Right hindlimb (tissue), 1 donor: ENCODE measurements at regions not wholly inside any gene's neighbourhood (a gene's known extent, or its start where the extent isn't known, plus 50 kb on each side); places are given as distances from the start of the nearest gene placed in this dataset.
A peak's percentile ranks its signal among the peaks of the same experiment; 100 is the strongest.
"Not testable (repeated sequence)": the region's sequence is repeated elsewhere in the genome, so short reads cannot be mapped to it uniquely, and the experiment has no call there.

Experiments
- DNase-seq: peaks from one replicate; pipeline ENCODE4 v3.0.0-alpha.2; 2018

DNA sequence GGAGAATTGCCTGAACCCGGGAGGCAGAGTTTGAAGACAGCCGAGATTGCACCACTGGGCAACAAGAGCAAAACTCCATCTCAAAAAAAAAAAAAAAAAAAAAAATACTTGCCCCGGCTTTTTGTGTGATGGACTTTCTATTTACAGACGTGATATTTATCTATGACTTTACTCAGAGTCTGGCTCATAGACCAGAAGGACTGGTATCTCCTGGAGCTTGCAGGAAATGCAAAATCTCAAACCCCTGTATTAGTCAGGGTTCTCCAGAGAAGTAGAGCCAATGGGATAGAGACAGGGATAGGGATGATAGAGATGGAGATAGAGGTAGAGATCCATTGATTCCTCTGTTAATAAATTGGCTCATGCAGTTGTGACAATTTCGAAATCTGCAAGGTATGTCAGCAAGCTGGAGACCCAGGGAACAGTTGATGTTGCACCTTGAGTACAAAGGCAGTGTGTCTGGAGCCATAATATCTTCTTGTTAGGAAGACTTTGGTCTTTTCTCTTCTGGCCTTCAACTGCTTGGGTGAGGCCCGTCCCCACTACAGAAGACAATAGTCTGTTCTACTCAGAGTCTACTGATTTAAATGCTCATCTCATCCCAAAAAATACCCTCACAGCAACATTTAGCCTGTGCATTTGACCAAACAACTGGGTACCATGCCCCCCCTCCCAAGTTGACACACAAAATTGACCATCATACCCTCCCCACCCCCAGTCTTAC is 195.4 kb upstream of the MSX2 start:
- no peak for DNase-seq

DNA sequence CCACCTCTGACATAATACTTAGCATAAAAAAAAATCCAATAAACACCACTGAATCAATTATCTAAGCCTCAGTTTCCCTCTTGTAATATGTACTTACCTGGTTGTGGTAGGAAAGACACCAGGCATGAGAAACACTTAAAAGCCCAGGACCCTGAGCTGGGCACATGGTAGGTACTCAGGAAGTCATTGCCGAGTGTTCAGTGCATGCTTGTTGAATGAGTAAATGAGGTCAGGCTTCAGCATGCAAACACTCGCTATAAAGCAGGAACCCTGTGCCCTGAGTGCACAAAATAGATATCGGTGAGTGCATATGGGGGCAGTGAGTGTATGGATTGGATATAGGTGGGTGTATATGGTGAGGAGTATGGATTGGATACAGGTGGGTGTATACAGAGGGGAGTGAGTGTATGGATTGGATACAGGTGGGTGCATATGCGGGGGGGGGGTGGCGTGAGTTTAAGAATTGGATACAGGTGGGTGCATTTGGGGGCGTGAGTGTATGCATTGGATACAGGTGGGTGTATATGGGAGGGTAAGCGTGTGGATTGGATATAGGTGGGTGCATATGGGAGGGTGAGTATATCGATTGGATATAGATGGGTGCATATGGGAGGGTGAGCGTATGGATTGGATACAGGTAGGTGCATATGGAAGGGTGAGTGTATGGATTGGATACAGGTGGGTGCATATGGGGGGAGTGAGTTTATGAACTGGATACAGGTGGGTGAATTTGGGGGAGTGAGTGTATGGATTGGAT is 194.3 kb upstream of the MSX2 start:
- DNase-seq = no peak

DNA sequence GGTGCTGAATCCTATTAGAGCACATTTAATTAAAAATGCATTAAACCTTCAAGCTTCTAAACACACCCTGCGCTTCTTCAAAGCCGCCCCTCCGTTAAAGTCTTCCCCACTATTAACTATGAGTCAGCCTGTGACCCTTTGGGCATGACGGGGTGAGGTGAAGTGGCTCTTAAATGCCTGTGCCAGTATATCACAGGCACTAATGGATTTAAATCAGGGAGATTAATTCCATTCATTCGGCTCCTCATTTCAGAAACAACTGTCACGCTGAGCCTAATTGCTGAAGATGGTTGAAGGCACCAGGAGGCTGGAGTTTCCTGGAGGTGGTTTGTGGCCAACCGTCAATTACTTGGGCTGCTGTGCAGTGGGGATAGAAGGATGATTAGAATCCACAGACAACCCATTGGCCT is 192.6 kb upstream of the MSX2 start:
- DNase-seq = no peak

DNA sequence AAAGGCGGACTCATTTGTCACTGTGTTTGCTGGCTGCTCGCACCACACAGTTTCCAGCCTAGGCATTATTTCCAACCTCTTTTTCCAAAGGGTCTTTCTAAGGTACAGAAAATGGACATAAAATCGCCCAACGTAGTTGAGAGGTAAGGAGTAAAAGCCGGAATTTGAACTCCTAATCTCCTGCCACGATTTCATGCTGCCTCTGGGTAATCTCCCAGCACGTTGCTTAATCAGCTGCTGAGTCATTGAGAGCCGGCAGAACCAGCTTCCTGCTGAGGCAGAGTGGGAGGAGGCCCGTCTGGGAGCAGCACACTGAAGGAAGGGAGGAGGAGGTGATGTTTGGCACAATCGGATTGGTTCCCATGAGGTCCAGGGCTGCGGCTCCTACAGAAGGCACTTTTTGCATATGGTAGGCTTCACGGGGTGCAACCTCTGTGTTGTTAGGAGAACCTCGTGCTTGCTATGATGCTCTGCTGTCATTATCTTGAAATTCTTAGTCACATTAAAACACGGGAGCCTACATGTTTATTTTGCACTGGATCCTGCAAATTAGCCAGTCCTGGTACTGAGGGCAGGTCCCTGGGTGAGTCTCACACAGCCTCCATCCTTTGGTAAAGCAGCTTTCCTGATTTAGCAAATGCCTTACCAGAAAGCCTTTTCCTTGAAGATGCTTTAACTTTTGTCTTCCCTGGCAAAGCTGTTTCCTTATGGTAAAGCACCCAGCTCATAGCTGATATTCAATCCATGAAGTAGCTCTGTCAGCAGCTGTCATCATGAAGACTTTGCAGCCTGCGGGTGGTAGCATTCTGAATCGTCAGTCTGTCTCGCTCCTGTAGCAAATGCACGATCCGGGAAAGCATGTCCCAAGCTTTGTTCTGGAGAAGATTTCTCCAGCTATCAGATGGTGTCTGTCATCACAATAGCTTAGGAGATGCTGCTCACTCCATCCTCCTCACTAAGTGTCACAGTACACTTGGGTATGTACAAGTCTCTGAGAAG is 191.6 kb upstream of the MSX2 start:
- peak; percentile 38 for DNase-seq

DNA sequence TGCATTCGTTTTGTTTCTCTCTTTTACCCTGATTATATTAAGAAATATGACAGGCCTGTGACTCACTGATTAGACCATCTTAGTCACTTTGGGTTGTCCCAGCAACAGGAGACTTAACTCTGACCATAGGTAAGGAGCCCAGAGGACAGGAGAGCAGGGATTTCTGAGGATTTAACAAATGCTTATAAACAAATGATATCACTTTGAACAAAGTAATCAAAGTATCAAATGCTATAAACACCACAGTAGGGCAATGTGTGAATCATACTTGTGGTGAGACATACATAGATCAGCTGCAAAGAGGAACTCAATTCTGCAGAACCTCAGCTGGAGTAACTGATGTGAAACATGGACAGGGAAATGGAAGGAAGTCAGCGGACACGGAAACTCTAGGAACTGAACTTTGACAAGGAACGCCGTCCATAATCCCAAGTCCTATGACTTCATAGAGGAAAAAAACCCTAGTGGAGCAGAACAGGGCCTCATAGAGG is 190.6 kb upstream of the MSX2 start:
- DNase-seq = no peak

DNA sequence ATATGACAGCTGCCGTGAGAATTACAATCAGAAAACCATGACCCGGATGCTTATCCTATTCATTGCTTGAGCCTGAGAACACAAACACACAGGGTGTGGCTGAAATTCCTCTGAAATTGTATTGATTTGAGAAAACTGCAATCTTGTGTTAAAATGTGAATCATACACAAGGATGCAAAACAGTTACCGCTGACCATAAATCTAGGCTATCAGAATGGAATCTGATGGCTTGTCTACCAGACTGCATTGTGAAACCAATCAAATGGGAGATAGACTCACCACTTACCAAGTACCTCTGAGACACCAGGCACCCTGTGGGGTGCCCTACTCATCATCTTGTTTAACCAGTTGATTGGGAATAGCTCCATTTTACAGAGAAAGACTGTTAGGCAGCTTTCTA is 188.7 kb upstream of the MSX2 start:
- no peak for DNase-seq

DNA sequence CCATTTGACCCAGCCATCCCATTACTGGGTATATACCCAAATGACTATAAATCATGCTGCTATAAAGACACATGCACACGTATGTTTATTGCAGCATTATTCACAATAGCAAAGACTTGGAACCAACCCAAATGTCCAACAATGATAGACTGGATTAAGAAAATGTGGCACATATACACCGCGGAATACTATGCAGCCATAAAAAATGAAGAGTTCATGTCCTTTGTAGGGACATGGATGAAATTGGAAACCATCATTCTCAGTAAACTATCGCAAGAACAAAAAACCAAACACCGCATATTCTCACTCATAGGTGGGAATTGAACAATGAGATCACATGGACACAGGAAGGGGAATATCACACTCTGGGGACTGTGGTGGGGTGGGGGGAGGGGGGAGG is 184.6 kb upstream of the MSX2 start:
- DNase-seq = not testable (repeated sequence)

DNA sequence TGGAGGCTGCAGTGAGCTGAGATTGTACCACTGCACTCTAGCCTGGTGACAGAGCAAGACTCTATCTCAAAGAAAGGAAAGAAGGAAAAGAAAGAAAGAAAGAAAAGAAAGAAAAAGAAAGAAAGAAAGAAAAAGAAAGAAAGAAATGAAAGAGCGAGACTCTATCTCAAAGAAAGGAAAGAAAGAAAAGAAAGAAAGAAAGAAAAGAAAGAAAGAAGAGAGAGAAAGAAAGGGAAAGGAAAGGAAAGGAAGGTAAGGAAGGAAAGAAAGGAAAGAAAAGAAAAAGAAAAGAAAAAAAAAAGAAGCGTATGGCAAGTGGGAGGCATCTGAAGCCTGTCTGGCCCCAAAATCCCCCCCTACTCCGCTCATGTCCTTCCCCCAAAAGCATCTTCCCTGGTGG is 182.3 kb upstream of the MSX2 start:
- no peak for DNase-seq

DNA sequence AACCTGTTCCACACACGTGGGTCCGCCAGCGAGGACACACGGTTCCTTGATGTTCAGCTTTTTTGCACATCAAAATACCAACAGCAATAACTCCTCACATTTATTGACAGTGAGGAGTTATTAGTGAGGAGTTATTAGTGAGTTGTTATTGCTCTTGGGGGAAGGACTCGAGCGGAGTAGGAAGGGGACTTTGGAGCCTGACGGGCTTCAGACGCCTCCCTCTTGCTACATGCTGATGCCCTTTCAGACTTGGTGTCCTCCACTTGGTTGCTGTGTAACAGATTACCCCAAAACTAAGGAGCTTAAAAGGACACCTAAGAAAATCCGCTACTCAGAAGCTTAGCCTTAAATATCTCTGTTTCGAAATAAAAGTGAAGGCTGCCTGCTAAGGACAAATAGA is 181.9 kb upstream of the MSX2 start:
- no peak for DNase-seq

DNA sequence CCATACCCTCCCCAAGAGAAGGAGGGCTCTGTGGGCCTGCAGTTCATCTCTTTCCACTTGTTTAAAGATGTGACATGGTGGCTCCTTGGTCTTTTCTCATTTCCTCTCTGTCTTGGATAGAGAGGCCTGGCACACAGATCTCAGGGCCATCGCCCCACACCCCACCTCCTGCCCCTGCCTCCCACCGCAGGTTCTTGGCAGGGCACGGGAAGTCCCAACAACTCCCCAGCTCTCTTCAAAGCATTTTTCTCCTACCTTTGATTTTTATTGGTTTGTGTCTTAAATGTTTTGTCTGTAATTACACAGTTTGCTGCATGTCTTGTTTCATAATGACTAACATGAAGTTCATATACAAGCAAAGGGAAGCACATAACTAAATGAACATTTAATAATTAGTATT is 178.5 kb upstream of the MSX2 start:
- no peak for DNase-seq

DNA sequence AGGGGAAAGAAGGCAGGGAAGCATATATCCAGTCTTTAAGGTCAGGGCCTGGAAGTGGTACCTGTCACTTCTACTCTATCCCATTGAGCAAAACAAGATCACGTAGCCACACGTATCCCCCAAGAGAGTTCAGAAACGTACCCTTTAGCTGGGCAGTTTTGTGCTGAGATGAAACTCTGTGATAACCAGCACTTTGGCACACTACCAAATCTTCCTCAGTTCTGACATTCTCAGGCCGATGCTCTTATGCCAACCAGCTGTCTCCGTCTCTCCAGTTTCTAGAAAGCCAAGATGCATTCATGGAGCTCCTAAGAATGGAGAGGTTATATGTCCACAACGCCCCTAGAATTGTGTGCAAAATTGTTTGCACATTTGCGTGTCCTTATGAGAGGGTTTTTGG is 176.6 kb upstream of the MSX2 start:
- DNase-seq = no peak

DNA sequence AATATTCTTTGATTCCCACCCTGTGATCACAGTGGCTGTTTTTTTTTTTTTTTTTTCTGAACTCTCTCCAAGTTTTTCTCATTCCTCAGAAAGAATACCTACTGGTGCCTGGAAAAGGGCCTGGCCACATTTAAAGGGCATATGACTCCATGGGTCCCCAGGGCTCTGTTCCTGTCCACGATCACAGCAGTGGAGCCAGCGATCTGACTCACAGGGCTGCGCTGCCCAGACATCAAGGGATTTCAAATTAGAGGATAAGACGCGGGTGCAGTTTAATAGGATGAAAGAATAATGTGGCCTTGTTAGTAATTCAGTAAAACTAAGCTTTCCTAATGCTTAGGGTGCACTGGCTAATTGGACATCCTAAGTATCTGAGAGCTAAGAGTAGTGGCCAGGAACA is 175.1 kb upstream of the MSX2 start:
- DNase-seq = no peak

DNA sequence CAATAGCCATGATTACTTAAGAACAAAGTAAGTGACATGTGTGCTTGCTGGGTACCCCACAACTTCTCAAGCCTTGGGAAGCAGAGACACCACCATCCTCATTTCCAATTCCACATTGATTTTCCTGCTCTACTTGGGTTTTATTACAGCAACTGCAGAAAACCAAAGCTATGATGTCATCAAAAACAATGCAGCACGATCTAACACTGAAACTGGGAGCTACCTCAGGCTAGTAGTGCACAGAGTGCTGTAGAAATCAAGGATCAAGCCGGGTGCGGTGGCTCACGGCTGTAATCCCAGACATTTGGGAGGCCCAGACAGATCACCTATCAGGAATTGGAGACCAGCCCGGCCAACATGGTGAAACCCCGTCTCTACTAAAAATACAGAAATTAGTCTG is 174.4 kb upstream of the MSX2 start:
- DNase-seq = no peak

DNA sequence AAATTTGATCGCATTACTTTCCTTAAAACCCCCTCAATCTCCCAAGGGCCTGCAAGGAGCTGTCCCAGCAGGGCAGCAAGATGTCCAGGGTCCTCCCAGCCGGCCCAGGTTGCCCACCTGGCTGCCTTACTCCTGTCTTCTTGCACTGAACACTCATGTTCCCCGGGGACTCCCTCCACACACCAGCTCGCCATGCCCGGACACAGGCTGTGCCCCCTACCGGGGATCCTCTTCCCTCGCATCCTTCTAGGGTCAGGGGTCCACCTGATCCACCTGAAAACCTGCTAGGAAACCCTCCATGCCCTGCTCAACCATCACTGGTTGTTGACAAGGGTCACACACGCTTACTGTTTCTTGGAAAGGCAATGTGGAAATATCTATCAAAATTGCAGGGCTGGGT is 172.0 kb upstream of the MSX2 start:
- DNase-seq = no peak

DNA sequence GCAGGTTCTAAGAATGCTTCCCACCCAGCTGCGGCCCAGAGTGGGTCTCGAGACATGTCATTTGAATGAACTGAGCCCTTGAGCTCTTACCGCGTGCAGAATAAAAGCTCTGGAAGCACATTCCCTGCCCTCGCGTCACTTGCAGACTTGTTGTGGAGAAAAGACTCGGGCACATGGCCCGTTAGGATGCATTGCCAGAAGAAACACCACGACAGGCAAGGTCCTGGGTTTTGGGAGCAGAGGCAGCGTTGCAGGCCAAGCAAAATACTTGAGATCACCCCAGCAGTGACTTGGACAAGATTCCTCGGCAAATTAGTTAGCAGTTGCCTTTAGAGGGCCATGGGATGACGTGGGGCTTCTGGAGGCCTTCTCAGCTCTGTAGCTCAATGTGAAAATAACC is 170.8 kb upstream of the MSX2 start:
- DNase-seq = peak; percentile 61

DNA sequence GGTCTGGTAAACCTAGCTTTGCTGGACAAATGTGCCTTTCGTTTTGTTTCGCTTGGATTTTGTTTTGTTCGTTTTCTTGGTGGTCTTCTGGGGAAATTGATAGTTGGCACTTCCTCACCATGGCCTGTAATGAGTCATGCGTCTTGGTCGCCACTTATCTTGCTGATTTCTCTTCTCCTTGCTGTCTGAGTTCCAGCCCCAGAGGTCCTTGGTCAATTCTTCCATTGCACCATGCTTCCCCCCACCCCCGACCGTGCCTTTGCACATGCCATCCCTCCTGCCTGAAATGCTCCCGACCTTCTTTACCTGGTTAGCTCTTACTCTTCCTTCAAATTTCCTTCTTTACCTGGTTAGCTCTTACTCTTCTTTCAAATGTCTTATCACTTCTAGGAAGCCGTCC is 168.7 kb upstream of the MSX2 start:
- no peak for DNase-seq

DNA sequence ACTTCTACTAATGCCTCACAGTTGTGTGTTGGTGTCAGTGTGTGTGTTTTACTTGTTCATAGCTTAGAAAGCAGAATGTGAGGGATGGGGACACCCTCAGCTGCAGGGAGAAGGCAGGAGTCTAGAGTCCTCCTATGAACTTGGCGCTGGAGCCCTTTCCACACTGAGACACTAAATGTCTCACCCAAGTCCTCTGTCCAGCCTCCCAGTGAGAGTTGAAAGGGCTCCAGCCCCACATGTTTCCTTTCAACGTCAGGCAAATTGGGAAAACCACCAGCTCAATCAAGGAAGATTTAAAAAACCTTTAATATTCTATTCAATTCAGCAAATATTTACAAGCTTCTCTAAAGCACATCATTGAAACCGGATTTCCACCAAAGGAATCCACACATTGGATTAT is 167.6 kb upstream of the MSX2 start:
- DNase-seq = no peak

DNA sequence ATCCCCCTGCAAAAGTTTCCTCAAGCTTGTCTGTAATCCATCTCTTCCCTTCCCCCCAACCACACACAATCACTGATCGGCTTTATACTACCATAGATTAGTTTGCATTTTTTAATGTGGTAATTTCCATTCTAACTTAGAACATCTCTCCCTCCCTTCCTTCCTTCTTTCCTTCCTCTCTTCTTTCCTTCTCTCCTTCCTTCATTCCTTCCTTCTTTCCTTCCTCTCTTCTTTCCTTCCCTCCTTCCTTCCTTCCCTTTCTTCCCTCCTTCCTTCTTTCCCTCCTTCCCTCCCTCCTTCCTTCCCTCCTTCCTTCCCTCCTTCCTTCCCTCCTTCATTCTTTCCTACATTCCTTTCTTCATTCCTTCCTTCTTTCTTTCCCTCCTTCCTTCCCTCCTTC is 166.2 kb upstream of the MSX2 start:
- DNase-seq = no peak

DNA sequence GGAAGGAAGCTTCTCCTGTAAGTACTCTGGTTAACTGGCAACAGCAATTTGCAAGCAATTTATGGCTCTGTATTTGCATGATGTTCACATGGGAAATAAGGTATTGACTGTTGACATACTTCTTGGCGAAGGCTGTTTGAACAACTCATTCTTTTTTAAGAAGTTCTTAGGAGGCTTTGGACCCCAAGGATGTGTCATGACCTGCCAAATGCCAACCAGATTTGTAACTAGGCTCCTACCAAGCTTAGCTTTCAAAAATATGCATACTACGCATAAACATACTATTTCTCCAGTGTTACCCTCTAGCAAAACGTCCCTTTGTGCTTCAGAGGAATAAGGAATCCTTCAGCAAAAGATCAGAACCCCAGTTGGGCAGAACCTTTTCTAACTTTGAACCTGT is 165.2 kb upstream of the MSX2 start:
- DNase-seq = no peak

DNA sequence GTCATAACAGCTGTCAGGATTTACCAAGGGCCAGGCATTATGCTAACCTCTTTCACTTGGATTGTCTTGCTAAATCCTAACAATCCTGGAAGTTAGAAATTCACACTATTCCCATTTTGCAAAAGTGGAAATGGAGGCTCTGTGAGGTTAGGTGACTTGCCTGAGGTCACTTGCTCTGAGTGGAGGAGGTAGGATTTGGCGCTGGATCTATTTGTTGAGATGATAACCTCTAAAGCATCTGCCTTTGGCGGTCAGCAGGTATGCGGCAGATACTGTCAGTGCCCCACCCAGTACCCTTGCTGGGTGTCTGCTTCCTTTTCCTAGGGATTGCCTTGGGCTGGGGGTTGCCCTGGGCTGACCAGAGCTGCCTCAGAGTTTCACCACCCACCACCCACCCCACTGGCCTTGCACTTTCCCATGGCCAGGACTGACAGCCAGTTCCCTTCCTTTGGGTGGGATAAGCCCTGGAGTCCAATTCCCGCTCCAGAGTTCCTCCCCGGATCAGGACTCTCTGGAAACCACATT is 164.8 kb upstream of the MSX2 start:
- no peak for DNase-seq

DNA sequence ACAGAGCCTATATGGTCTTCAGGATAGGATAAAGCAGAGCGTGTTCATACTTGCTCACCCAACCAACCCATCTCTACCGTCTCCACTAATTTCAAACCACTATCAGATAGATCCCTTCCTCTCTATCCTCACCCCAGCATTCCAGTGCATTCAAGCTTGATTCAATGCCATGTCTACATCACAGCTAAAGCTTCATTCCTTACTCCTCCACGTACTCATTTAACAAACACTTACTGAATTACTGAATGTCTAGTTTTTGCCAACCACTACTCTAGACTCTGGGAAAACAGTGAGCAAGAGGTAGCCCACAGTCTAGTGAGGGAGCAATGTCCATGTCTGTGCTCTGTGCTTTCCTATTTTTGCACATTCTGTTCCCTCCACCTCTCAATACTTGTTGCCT is 163.5 kb upstream of the MSX2 start:
- no peak for DNase-seq

DNA sequence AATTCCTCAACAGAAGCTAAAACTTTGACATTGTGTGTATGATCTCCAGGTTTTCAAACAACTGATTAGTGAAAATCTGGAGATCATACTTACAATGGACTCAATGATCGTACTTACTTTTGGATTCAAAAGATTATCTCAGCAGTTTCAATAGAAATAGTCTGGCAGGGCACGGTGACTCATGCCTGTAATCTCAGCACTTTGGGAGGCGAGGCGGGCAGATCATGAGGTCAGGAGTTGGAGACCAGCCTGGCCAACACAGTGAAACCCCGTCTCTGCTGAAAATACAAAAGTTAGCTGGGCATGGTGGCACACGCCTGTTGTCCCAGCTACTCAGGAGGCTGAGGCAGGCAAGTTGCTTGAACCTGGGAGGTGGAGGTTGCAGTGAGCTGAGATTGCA is 161.3 kb upstream of the MSX2 start:
- DNase-seq = not testable (repeated sequence)

DNA sequence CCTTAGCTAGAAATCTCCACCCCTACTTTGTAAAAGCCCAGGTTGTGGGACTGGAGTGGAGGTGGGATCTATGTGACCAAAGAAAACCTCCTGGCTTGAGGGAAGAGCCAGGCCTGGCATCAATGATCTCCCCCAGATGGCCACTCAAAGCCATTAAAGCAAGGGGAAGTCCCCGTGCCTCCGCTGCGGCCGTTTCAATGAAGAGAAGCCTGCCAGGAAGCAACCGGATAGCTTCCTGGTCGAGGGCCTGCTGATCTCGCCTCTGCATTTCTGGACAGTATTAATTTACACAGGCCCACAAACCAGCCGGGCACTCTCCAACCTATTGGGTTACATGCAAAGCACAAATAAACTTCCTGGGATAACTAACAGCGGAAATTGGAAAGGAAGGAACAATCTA is 160.5 kb upstream of the MSX2 start:
- DNase-seq = peak; percentile 35
